Spinal cord (tissue), 9 donors: ENCODE measurements at regions not wholly inside any gene's neighbourhood (a gene's known extent, or its start where the extent isn't known, plus 50 kb on each side); places are given as distances from the start of the nearest gene placed in this dataset.

ENCODE experiments used
- DNase-seq, 6 donors: peaks; one replicate each; pipeline versions ENCODE4 v3.0.0 to v3.0.0-alpha.2; 2013 to 2015; ENCODE audit warnings: low spot score in 6 of 6, low read depth in 4 of 6
- H3K27ac ChIP-seq: one replicate; pipeline ENCODE4 v1.5.1; 2013; ENCODE audit warnings: low read depth, low read length, control low read depth
- H3K27me3 ChIP-seq: one replicate; pipeline ENCODE4 v1.6.1; 2013; ENCODE audit warnings: low read length; ENCODE audit not compliant: control insufficient read depth, insufficient read depth
- H3K36me3 ChIP-seq: one replicate; pipeline ENCODE4 v1.6.1; 2013; ENCODE audit warnings: low read length; ENCODE audit not compliant: control insufficient read depth, insufficient read depth
- H3K4me1 ChIP-seq: one replicate; pipeline ENCODE4 v1.6.1; 2013; ENCODE audit warnings: low read length; ENCODE audit not compliant: control insufficient read depth, insufficient read depth
- H3K4me3 ChIP-seq: one replicate; pipeline ENCODE4 v1.5.1; 2013; ENCODE audit warnings: low read depth, low read length, control low read depth
- H3K9me3 ChIP-seq: one replicate; pipeline ENCODE4 v1.6.1; 2013; ENCODE audit warnings: low read length; ENCODE audit not compliant: control insufficient read depth, insufficient read depth
- WGBS: methylation state at CpG from one replicate; pipeline ENCODE4 v1.1.5; 2013; ENCODE audit warnings: missing lambda C conversion rate; ENCODE audit not compliant: insufficient coverage; 5-methylcytosine and 5-hydroxymethylcytosine counted together
- donor health status: healthy.

DNA sequence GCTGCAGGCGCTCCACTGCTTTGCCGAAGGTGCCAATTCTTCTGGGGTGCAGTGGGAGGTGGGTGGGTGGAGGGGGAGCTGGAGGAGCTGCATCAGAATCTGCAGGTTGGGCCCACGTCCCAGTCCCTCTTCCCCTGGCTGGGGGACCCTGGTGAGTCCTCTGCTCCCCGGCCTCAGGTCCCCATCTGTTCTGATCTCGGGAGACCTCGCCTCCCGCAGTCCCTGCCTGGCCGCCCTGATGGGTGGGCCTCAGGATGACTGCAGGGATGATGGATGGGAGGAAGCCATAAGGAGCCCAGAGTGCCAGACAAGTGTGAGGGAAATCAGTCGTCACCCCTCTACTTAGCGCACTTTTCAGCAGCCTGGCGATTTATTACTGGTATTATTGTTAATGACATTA is 89.3 kb upstream of the PCBD1 start:
- peaks cover 2% of the 10 kb centered on the region for H3K9me3 ChIP-seq
- 74% methylated on average over 6 of the region's 11 CpGs for WGBS
- H3K4me1 ChIP-seq: no peaks in the 10 kb centered on the region
- no peak for DNase-seq
- H3K27me3 ChIP-seq: no peaks in the 10 kb centered on the region
- peaks cover 3% of the 10 kb centered on the region for H3K36me3 ChIP-seq
- no peak overlapping the region for H3K27ac ChIP-seq
- no peak overlapping the region for H3K4me3 ChIP-seq

DNA sequence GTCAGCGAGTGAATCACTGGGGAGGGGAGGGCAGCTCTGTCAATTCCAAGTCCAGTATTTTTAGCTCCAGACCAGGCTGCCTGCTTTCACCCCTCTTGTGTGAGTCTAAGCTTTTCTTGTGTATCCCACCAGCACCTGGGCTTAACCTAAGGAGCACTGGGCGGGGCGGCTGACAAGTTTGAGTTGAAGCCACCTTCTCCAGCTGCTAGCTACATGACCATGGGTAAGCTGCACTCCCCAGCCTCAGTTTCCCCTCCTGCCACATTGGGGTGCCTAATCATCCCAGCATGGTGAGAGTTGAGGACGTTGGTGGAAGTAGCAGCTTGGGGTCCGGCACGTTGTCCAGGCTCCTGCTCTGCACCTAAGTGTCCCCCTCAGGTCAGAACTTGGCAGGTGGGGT is 89.8 kb upstream of the PCBD1 start:
- WGBS: 95% methylated on average over 3 of the region's 6 CpGs
- peaks cover 2% of the 10 kb centered on the region for H3K9me3 ChIP-seq
- no peak overlapping the region for H3K27ac ChIP-seq
- no peak overlapping the region for H3K4me3 ChIP-seq
- H3K36me3 ChIP-seq: peaks cover 3% of the 10 kb centered on the region
- no peaks in the 10 kb centered on the region for H3K4me1 ChIP-seq
- H3K27me3 ChIP-seq: no peaks in the 10 kb centered on the region
- DNase-seq: no peak

DNA sequence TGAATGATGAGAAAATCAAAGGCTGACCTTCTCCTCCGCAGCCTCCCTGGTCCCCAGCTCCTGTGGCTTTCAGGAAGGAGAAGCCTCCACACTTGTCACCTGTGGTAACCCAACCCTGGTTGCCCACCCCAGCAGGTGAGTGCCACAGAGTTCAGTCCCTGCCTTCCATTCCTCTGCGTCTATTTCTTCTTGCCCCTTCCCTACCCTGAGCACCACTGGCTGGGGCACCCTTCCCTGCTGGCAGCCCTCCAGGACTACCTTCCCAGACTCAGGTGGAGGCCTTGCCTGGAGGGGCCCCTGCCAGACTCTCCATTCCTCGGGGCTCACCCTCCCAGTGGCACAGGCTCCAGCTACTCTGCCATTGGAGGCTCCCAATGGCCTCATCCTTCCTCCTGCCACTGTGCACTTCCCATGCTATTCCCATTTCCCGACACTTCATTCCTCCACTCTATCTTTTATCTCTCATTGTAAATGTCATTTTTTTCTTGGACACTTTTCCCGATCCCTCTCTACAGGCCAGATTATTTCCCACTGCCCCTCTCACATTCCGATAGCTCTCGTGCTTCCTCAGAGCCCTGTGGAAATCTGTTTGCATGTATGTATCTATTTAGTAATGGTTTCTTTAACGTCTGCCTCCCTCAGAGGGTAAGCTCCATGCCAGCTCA is 90.6 kb upstream of the PCBD1 start:
- WGBS: 80% methylated on average over 5 of the region's 8 CpGs
- Histone ChIP-seq H3K27me3 (no peaks in the 10 kb centered on the region), H3K9me3 (no peaks in the 10 kb centered on the region), H3K4me3 (no peak overlapping the region), H3K36me3 (peaks cover 3% of the 10 kb centered on the region), H3K27ac (no peak overlapping the region), H3K4me1 (no peaks in the 10 kb centered on the region)
- no peak for DNase-seq

GRCh38 chr10:70980687-70981086 is 92.3 kb upstream of the PCBD1 start:
- WGBS: no CpG with 5 or more reads among the region's 2 CpGs
- Histone ChIP-seq H3K4me3 (no peak overlapping the region), H3K36me3 (peaks cover 3% of the 10 kb centered on the region), H3K4me1 (no peaks in the 10 kb centered on the region), H3K9me3 (no peaks in the 10 kb centered on the region), H3K27ac (no peak overlapping the region), H3K27me3 (no peaks in the 10 kb centered on the region)
- no peak for DNase-seq

DNA sequence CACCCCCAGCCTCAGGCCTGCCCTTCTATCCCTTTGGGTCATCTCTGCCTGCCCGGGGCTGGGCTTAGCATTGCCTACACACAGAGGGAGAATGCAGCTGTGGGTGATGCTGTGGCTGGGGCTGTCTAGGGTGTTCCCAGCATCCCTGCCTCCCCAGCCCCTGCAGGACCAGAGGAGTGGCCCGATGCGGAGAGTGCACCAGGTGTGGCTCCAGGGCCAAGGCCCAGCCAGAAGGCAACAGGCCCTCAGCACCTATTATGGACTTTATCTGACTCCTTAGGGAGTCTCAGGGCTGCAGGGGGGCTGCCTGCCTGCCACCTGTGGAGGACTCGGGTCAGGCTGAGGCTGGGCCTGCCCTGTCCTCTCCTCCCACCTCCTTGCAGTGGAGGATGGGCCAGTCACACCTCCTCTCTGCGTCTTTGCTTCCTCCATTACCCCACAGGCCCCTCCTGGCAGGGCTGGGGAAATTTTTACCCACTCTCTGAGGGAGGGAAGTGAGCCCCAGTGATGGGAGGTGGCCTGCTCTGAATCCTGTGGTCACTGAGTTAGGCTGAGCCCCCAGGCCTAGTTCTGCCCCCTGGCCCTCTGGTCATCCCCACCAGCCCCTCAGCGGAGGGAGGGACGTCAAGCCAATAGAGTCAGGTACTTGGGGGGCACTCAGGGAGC is 92.9 kb upstream of the PCBD1 start:
- no peaks in the 10 kb centered on the region for H3K4me1 ChIP-seq

DNA sequence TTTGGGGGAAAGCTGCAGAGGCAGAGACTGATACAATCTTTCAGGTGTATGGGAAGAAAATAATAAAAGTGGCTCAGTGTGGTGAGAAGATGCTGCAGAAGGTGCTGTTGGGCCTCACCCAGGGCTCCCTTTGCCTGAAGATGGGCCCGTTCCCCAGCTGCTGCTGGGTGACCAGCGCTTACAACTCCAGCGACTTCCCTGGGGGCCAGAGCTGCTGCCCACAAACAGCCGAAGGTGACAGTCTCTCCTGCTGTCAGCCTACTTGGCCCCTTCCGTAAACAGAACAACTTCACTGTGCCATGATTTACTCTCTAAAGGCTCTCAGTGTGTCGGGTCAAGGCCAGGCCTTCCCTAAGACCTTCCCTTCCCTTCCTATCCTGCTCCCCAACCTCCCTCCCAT is 93.6 kb upstream of the PCBD1 start:
- H3K27me3 ChIP-seq: no peaks in the 10 kb centered on the region
- DNase-seq: no peak
- H3K27ac ChIP-seq: no peak overlapping the region
- no peak overlapping the region for H3K4me3 ChIP-seq
- peaks cover 3% of the 10 kb centered on the region for H3K36me3 ChIP-seq
- 93% methylated on average over 6 of the region's 6 CpGs for WGBS
- no peaks in the 10 kb centered on the region for H3K9me3 ChIP-seq
- H3K4me1 ChIP-seq: no peaks in the 10 kb centered on the region

More for the DNA sequence above, 92.9 kb upstream of the PCBD1 start:
- Histone ChIP-seq H3K36me3 (peaks cover 3% of the 10 kb centered on the region), H3K27ac (no peak overlapping the region), H3K4me3 (no peak overlapping the region), H3K27me3 (no peaks in the 10 kb centered on the region), H3K9me3 (no peaks in the 10 kb centered on the region)
- DNase-seq: no peak
- 92% methylated on average over 4 of the region's 7 CpGs for WGBS

GRCh38 chr10:70982443-70982842 is 94.1 kb upstream of the PCBD1 start:
- no peaks in the 10 kb centered on the region for H3K9me3 ChIP-seq
- no peak for DNase-seq
- no peak overlapping the region for H3K4me3 ChIP-seq
- no peaks in the 10 kb centered on the region for H3K27me3 ChIP-seq
- peaks cover 3% of the 10 kb centered on the region for H3K36me3 ChIP-seq
- no peak overlapping the region for H3K27ac ChIP-seq
- no peaks in the 10 kb centered on the region for H3K4me1 ChIP-seq
- WGBS: 93% methylated on average over 3 of the region's 3 CpGs

DNA sequence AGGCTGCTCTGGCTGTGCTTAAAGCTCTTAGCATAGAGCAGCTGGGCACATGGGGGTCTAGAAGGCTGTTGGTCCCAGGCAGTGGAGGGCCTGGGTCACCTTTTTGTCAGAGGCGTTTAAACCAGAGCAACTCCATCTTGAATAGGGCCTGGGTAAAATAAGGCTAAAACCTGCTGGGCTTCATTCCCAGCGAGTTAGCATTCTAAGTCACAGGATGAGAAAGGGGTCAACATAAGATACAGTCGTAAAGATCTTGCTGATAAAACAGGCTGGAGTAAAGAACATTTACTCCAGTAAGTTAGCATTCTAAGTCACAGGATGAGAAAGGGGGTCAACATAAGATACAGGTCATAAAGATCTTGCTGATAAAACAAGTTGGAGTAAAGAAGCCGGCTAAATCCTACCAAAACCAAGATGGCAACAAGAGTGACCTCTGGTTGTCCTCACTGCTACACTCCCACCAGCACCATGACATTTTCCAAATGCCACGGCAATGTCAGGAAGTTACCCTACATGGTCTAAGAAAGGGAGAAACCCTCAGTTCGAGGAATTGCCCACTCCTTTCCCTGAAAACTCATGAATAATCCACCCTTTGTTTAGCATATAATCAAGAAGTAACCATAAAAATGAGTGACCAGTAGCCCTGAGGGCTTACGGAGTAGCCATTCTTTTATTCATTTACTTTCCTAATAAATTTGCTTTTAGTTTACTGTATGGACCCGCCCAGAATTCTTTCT is 96.8 kb upstream of the PCBD1 start:
- H3K36me3 ChIP-seq: peaks cover 3% of the 10 kb centered on the region
- H3K9me3 ChIP-seq: no peaks in the 10 kb centered on the region
- no peaks in the 10 kb centered on the region for H3K4me1 ChIP-seq
- WGBS: 96% methylated on average over 6 of the region's 8 CpGs
- H3K4me3 ChIP-seq: no peak overlapping the region
- no peak overlapping the region for H3K27ac ChIP-seq
- no peaks in the 10 kb centered on the region for H3K27me3 ChIP-seq
- DNase-seq: no peak

DNA sequence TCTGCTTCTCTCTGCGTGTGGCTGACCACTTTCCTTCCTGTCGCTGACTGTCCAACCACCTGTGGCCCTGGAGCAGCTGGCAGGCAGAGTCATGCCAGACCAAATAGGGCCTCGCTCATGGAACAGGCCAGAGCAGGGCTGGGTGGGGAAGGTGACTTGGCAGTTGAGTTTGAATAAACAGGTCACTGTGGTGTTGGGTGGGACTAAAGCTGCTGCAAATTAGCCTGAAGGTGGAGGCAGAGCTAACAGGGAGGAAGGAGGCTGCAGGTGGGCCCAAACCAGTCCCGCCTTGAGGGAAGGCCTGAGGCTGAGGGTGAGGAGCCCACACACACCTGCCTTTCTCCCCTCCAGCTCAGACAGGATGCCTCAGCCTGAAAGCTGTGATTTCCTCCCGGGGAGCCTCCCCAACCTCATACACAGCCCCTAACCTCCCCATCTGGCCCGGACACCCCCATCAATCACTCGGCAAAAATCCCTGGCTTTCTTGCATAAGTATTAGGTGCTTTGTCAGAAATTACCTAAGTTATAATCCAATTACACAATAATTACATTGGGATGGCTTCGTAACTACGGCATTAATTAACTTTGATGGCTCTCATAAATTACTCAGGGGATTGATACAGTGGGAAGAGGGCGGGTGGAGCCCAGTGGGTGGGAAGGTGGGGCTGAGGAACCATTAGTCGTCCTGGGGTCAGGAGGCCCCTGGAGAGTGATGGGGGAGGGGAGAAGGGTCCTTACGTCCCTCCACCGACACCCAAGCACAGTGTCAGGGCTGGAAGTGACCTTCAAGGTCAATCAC is 97.7 kb upstream of the PCBD1 start:
- H3K36me3 ChIP-seq: peaks cover 3% of the 10 kb centered on the region
- H3K27ac ChIP-seq: no peak overlapping the region
- WGBS: 74% methylated on average over 7 of the region's 13 CpGs
- no peaks in the 10 kb centered on the region for H3K9me3 ChIP-seq
- H3K27me3 ChIP-seq: no peaks in the 10 kb centered on the region
- peak in 1 of 6 donors; percentile 54 for DNase-seq
- no peak overlapping the region for H3K4me3 ChIP-seq
- H3K4me1 ChIP-seq: no peaks in the 10 kb centered on the region
